SK-N-MC (cell line): ENCODE measurements at regions not wholly inside any gene's neighbourhood (a gene's known extent, or its start where the extent isn't known, plus 50 kb on each side); places are given as distances from the start of the nearest gene placed in this dataset.

Experiments
- EZH2 ChIP-seq: fragments of 200-600 bp; sonication (generic); IDR thresholded peaks from one replicate; pipeline ENCODE4 v1.6.1; 2017; ENCODE audit warnings: antibody characterized with exemption
- FOXP2 ChIP-seq: optimal IDR thresholded peaks from 2 replicates; pipeline ENCODE3; 2011; ENCODE audit warnings: mild to moderate bottlenecking, moderate library complexity; ENCODE audit not compliant: insufficient read depth; ENCODE audit errors: extremely low read length, control extremely low read depth
- POLR2AphosphoS5 ChIP-seq: IDR thresholded peaks from 2 replicates; pipeline ENCODE4 v1.6.1; 2012; ENCODE audit warnings: mild to moderate bottlenecking, low read depth, low read length, borderline replicate concordance

DNA sequence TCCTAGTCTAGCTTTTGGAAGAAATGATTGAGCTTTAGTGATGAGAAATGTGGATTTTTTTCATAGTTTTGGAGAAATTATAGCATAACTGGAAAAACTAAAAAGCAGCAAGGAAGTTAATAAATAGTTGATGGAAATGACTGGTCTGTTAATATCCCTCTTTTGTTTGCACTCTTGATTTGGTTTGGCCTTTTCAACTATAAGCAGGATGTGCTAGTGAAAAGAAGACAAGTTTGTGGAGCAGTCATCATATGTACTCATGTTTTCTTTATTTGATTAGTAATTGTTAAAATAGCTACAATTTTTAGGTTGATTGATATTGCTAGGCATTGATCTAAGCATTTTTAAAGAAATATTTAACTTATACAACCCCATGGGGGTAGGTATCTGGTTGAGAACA, 374.7 kb downstream of the TAF11L14 start:
- TF ChIP-seq POLR2AphosphoS5 (no peak), EZH2 (no peak), FOXP2 (no peak)
